K562 (cell line): ENCODE measurements at regions not wholly inside any gene's neighbourhood (a gene's known extent, or its start where the extent isn't known, plus 50 kb on each side); places are given as distances from the start of the nearest gene placed in this dataset.

ENCODE experiments used
- ARID2 ChIP-seq: fragments of 450-650 bp; IDR thresholded peaks from 2 replicates; pipeline ENCODE4 v1.6.1; 2017; ENCODE audit warnings: antibody characterized with exemption, mild to moderate bottlenecking
- JUN ChIP-seq, 2 experiments: sonication (generic) in 1 of 2; formaldehyde crosslinking in 1 of 2; IDR thresholded peaks; 2 replicates each; pipeline versions ENCODE4 v1.6.1 to v1.8.0; 2012 to 2022; ENCODE audit warnings: borderline replicate concordance in 2 of 2, mild to moderate bottlenecking in 2 of 2, improper control_type of control experiment in 1 of 2, low read depth in 1 of 2, low read length in 1 of 2, missing genetic modification reagents in 1 of 2
- KAT8 ChIP-seq: fragments of 450-650 bp; IDR thresholded peaks from 2 replicates; pipeline ENCODE4 v1.6.1; 2016; ENCODE audit warnings: low read depth, mild to moderate bottlenecking
- LEF1 ChIP-seq: fragments of 450-650 bp; IDR thresholded peaks from 2 replicates; pipeline ENCODE4 v1.6.1; 2016; ENCODE audit warnings: mild to moderate bottlenecking
- MXI1 ChIP-seq: IDR thresholded peaks from 2 replicates; pipeline ENCODE4 v1.6.1; 2011; ENCODE audit warnings: low read depth, mild to moderate bottlenecking, improper control_type of control experiment, low read length
- NUFIP1 ChIP-seq: fragments of 450-650 bp; IDR thresholded peaks from 2 replicates; pipeline ENCODE4 v1.6.1; 2018; ENCODE audit not compliant: partially characterized antibody
- PKNOX1 ChIP-seq: fragments of 450-650 bp; IDR thresholded peaks from 2 replicates; pipeline ENCODE4 v1.6.1; 2016
- RBM25 ChIP-seq: fragments of 200-400 bp; formaldehyde crosslinking; IDR thresholded peaks from 2 replicates; pipeline ENCODE4 v1.6.1; 2018; ENCODE audit warnings: low read length, low read depth, moderate library complexity; ENCODE audit not compliant: severe bottlenecking
- RERE ChIP-seq: sonication (generic); formaldehyde crosslinking; IDR thresholded peaks from 2 replicates; pipeline ENCODE4 v1.8.0; 2023; ENCODE audit warnings: missing genetic modification reagents, mild to moderate bottlenecking, borderline replicate concordance
- RNF219 ChIP-seq: fragments of 250-450 bp; sonication (Bioruptor Pico); IDR thresholded peaks from 2 replicates; pipeline ENCODE4 v1.5.0; 2022; ENCODE audit warnings: mild to moderate bottlenecking
- ZNF444 ChIP-seq: fragments of 250-450 bp; sonication (Bioruptor Pico); IDR thresholded peaks from 2 replicates; pipeline ENCODE4 v1.4.0; 2020; ENCODE audit warnings: mild to moderate bottlenecking, moderate library complexity
- ZNF57 ChIP-seq: fragments of 450-650 bp; formaldehyde crosslinking; IDR thresholded peaks from 2 replicates; pipeline ENCODE4 v1.4.0; 2020; ENCODE audit warnings: mild to moderate bottlenecking, moderate library complexity
- ZNF830 ChIP-seq: fragments of 250-450 bp; sonication (Bioruptor Pico); IDR thresholded peaks from 2 replicates; pipeline ENCODE4 v1.5.0; 2021; ENCODE audit warnings: mild to moderate bottlenecking
- TF ChIP-seq, protein P1 (sequence below): fragments of 450-650 bp; IDR thresholded peaks from one replicate; pipeline ENCODE4 v1.6.1; 2018; ENCODE audit warnings: mild to moderate bottlenecking, moderate library complexity; ENCODE audit not compliant: partially characterized antibody
- TF ChIP-seq, protein P2 (sequence below): fragments of 450-650 bp; IDR thresholded peaks from 2 replicates; pipeline ENCODE4 v1.6.1; 2016; ENCODE audit warnings: missing biosample characterization, missing genetic modification characterization

DNA sequence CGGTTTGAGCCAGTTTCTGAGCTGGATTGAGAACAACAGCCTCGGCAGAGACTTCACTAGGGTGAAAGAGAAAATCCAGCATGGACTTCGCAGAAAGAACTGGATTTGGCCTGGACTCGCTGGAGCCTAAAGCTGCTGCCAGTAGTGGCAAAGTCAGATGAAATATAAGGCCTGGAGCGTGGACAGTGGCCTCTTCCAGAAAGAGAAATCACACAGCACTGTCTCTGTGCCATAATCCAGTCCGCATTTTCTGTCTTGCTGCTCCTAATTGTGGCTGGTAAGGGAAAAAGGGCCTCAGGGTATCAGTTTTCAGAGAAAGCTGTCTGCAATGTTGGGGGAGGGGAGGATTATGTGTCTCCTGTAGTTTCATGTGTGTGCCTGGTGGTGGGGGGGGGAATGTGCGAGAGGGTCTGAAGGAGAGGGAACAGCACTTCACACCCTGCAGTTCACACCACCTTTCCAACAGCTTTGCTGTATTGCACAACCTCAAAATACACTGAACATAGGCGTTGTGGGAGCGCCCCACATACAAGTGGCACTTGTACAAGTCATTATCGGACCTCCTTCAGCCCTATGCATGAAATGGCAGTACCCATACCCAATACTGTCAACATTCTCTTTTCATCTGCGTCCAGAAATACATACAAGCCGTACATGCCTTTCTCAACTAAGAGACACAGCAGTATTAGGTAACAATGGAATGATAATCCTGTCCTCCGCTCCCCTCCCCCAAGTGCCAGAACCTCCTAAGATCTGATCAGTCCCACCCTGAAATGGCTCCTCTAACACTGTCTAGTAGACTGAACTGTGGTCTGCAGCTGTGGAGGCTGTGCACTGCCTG is 107.5 kb upstream of the ATF7IP start (continued):
- TF ChIP-seq RERE (CRISPR knock-in tag) (no peak), ARID2 (no peak), LEF1 (peak; percentile 97), PKNOX1 (peak; percentile 80), MXI1 (peak; percentile 33; the same call in 1 of the 2 replicates), ZNF444 (CRISPR knock-in tag) (no peak), KAT8 (no peak), NUFIP1 (peak; percentile 100), JUN (IDR thresholded peaks at IDR 0.05; ENCODE audit: borderline replicate concordance, low read depth, low read length) (peak; percentile 28; the same call in 1 of the 2 replicates), JUN (CRISPR knock-in tag; IDR thresholded peaks at IDR 0.05; ENCODE audit: borderline replicate concordance) (no peak), RNF219 (no peak), ZNF57 (CRISPR knock-in tag) (no peak), RBM25 (peak; percentile 85), ZNF830 (CRISPR knock-in tag) (no peak)
- TF ChIP-seq, protein P1, sequence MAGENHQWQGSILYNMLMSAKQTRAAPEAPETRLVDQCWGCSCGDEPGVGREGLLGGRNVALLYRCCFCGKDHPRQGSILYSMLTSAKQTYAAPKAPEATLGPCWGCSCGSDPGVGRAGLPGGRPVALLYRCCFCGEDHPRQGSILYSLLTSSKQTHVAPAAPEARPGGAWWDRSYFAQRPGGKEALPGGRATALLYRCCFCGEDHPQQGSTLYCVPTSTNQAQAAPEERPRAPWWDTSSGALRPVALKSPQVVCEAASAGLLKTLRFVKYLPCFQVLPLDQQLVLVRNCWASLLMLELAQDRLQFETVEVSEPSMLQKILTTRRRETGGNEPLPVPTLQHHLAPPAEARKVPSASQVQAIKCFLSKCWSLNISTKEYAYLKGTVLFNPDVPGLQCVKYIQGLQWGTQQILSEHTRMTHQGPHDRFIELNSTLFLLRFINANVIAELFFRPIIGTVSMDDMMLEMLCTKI, result no peak
- TF ChIP-seq, protein P2, sequence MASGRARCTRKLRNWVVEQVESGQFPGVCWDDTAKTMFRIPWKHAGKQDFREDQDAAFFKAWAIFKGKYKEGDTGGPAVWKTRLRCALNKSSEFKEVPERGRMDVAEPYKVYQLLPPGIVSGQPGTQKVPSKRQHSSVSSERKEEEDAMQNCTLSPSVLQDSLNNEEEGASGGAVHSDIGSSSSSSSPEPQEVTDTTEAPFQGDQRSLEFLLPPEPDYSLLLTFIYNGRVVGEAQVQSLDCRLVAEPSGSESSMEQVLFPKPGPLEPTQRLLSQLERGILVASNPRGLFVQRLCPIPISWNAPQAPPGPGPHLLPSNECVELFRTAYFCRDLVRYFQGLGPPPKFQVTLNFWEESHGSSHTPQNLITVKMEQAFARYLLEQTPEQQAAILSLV (tag), result peak; percentile 86
